ENCODE measurements at regions not wholly inside any gene's neighbourhood (a gene's known extent, or its start where the extent isn't known, plus 50 kb on each side); places are given as distances from the start of the nearest gene placed in this dataset.
"Not testable (repeated sequence)": the region's sequence is repeated elsewhere in the genome, so short reads cannot be mapped to it uniquely, and the experiment has no call there.

- H3K79me2 ChIP-seq (ENCODE audit: control insufficient read depth in 1 of 2, insufficient read depth in 2 of 2, low read length in 2 of 2); H2AFZ ChIP-seq (ENCODE audit: low read length); H3K27ac ChIP-seq (ENCODE audit: low read depth, low read length); H2BK5ac ChIP-seq (ENCODE audit: low read depth, low read length); POLR2A ChIA-PET (ENCODE audit: partially characterized antibody); H3K14ac ChIP-seq (ENCODE audit: insufficient read length); H3K79me1 ChIP-seq (ENCODE audit: low read depth, low read length); H3K4ac ChIP-seq (replicated peaks; ENCODE audit: insufficient read length, low read depth, low read length); H2BK12ac ChIP-seq (ENCODE audit: low read depth, low read length); H4K5ac ChIP-seq (ENCODE audit: insufficient read length, low read depth, low read length); H2AK5ac ChIP-seq (ENCODE audit: low read depth, low read length); H2BK120ac ChIP-seq (replicated peaks; ENCODE audit: low read depth, low read length); H3K9me3 ChIP-seq (ENCODE audit: insufficient read depth in 2 of 2, low read depth in 1 of 2, low read length in 1 of 2); DNase-seq (ENCODE audit: low read depth in 1 of 2, low spot score in 2 of 2); H3K56ac ChIP-seq (replicated peaks; ENCODE audit: insufficient read length, low read depth, low read length); H3K18ac ChIP-seq (ENCODE audit: extremely low read depth, low read length); H3K27me3 ChIP-seq (replicated peaks in 1 of 4; ENCODE audit: control insufficient read depth in 3 of 4, extremely low read depth in 1 of 4, insufficient read depth in 3 of 4, low read length in 3 of 4); H3K23me2 ChIP-seq (ENCODE audit: low read depth, low read length); H2BK20ac ChIP-seq (ENCODE audit: low read length); H2BK15ac ChIP-seq (ENCODE audit: low read length); H3K4me1 ChIP-seq (replicated peaks in 1 of 4; ENCODE audit: control insufficient read depth in 3 of 4, insufficient read depth in 4 of 4, low read length in 3 of 4); H4K8ac ChIP-seq (ENCODE audit: extremely low read depth, insufficient read depth, low read length); H3K4me3 ChIP-seq (ENCODE audit: extremely low read depth in 1 of 4, insufficient read depth in 2 of 4, low read depth in 3 of 4, low read length in 4 of 4); H4K20me1 ChIP-seq (replicated peaks in 1 of 2; ENCODE audit: control insufficient read depth in 1 of 2, insufficient read depth in 2 of 2, low read length in 2 of 2); H3K23ac ChIP-seq (ENCODE audit: insufficient read length); CTCF ChIA-PET (ENCODE audit: partially characterized antibody); H3K4me2 ChIP-seq (ENCODE audit: insufficient read depth in 1 of 2, low read depth in 2 of 2, low read length in 2 of 2); H4K91ac ChIP-seq (replicated peaks; ENCODE audit: insufficient read length, low read length); H3K9ac ChIP-seq (replicated peaks in 1 of 4; ENCODE audit: extremely low read depth in 1 of 4, low read depth in 3 of 4, low read length in 3 of 4); H3K36me3 ChIP-seq (ENCODE audit: control insufficient read depth in 2 of 4, insufficient read depth in 4 of 4, low read length in 3 of 4): not testable (repeated sequence)
- WGBS, 2 experiments (ENCODE audit: extremely low coverage in 1 of 2, insufficient coverage in 1 of 2, insufficient read length in 1 of 2, insufficient replicate concordance in 2 of 2, low coverage in 1 of 2, low lambda C conversion rate in 2 of 2, missing lambda C conversion rate in 1 of 2): 83% methylated on average over 5 of the region's 9 CpGs; no CpG with 5 or more reads in 1 of the 2 experiments
- FAIRE-seq: peak; percentile 39
These were observed 331.5 kb downstream of the ADGRD1 start for GRCh38 chr12:131284954-131285904.

DNA sequence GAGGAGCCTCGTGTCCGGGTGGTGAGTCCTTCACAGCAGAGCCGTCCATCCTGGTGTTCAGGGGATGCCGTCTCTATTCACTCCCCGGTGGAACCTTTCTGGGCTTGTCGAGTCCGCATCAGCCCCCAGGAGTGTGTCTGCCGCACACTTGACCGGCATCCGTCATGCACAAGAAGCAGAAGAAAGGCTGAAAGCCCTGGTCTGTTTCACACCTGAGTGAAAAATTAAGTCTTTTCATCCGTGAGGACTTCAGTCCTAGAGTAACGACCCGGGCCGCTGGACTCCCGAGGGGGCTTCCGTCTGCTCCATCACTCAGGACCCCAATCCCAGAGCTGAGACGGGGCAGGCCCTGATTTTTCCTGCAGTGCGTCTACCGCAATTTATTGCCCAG, 332.2 kb downstream of the ADGRD1 start:
- H2BK5ac ChIP-seq (ENCODE audit: low read depth, low read length); H3K36me3 ChIP-seq (ENCODE audit: control insufficient read depth in 2 of 4, insufficient read depth in 4 of 4, low read length in 3 of 4); H3K23me2 ChIP-seq (ENCODE audit: low read depth, low read length); H2BK12ac ChIP-seq (ENCODE audit: low read depth, low read length); H4K5ac ChIP-seq (ENCODE audit: insufficient read length, low read depth, low read length); H3K4me1 ChIP-seq (replicated peaks in 1 of 4; ENCODE audit: control insufficient read depth in 3 of 4, insufficient read depth in 4 of 4, low read length in 3 of 4); H3K79me1 ChIP-seq (ENCODE audit: low read depth, low read length); H2AK5ac ChIP-seq (ENCODE audit: low read depth, low read length); H3K9ac ChIP-seq (replicated peaks in 1 of 4; ENCODE audit: extremely low read depth in 1 of 4, low read depth in 3 of 4, low read length in 3 of 4); POLR2A ChIA-PET (ENCODE audit: partially characterized antibody); CTCF ChIA-PET (ENCODE audit: partially characterized antibody); H4K91ac ChIP-seq (replicated peaks; ENCODE audit: insufficient read length, low read length); H3K4ac ChIP-seq (replicated peaks; ENCODE audit: insufficient read length, low read depth, low read length); H2BK20ac ChIP-seq (ENCODE audit: low read length); H2AFZ ChIP-seq (ENCODE audit: low read length); H2BK15ac ChIP-seq (ENCODE audit: low read length); H3K56ac ChIP-seq (replicated peaks; ENCODE audit: insufficient read length, low read depth, low read length); H3K27ac ChIP-seq (ENCODE audit: low read depth, low read length); FAIRE-seq; H3K4me3 ChIP-seq (ENCODE audit: extremely low read depth in 1 of 4, insufficient read depth in 2 of 4, low read depth in 3 of 4, low read length in 4 of 4); H3K4me2 ChIP-seq (ENCODE audit: insufficient read depth in 1 of 2, low read depth in 2 of 2, low read length in 2 of 2); H3K27me3 ChIP-seq (replicated peaks in 1 of 4; ENCODE audit: control insufficient read depth in 3 of 4, extremely low read depth in 1 of 4, insufficient read depth in 3 of 4, low read length in 3 of 4); H3K79me2 ChIP-seq (ENCODE audit: control insufficient read depth in 1 of 2, insufficient read depth in 2 of 2, low read length in 2 of 2); H4K20me1 ChIP-seq (replicated peaks in 1 of 2; ENCODE audit: control insufficient read depth in 1 of 2, insufficient read depth in 2 of 2, low read length in 2 of 2); H2BK120ac ChIP-seq (replicated peaks; ENCODE audit: low read depth, low read length); H3K18ac ChIP-seq (ENCODE audit: extremely low read depth, low read length); H4K8ac ChIP-seq (ENCODE audit: extremely low read depth, insufficient read depth, low read length); H3K9me3 ChIP-seq (ENCODE audit: insufficient read depth in 2 of 2, low read depth in 1 of 2, low read length in 1 of 2); H3K23ac ChIP-seq (ENCODE audit: insufficient read length); H3K14ac ChIP-seq (ENCODE audit: insufficient read length): not testable (repeated sequence)
- DNase-seq (ENCODE audit: low read depth in 1 of 2, low spot score in 2 of 2): peak in 1 of 2 experiments; percentile 30
- WGBS, 2 experiments (ENCODE audit: extremely low coverage in 1 of 2, insufficient coverage in 1 of 2, insufficient read length in 1 of 2, insufficient replicate concordance in 2 of 2, low coverage in 1 of 2, low lambda C conversion rate in 2 of 2, missing lambda C conversion rate in 1 of 2): 89% methylated on average over 6 of the region's 19 CpGs; no CpG with 5 or more reads in 1 of the 2 experiments

Data from H1 (cell line).